K562 (cell line): ENCODE measurements at regions not wholly inside any gene's neighbourhood (a gene's known extent, or its start where the extent isn't known, plus 50 kb on each side); places are given as distances from the start of the nearest gene placed in this dataset.

ENCODE experiments used
- ATAC-seq: fragments of 200-7000 bp; cut with Tn5 transposase; 3 replicates; pipeline ENCODE4 v1.9.1; 2020; ENCODE audit warnings: moderate library complexity
- BruUV-seq: library from RNA; stranded (reverse); fragments of 400-500 nt; replicated peaks from 2 replicates; lab custom pipeline; 2021; lab: Mats Ljungman, UMichigan
- CTCF ChIA-PET: fragments of 300-600 bp; formaldehyde crosslinking; extraction: SDS; loops from one replicate; lab custom pipeline; 2021; ENCODE audit warnings: low intra/inter-chr PET ratio; lab: Yijun Ruan, JAX
- POLR2A ChIA-PET: fragments of 300-600, 350-650 bp; sonication (Branson Sonifier 250); formaldehyde crosslinking; extraction: SDS; loops from one replicate; lab custom pipeline; 2021; ENCODE audit warnings: antibody characterized with exemption, inconsistent platforms; lab: Yijun Ruan, JAX
- DNase-seq, 4 experiments: peaks; one replicate each; pipeline versions ENCODE4 v3.0.0 to v3.0.0-alpha.2; 2011 to 2018; ENCODE audit warnings: low spot score in 3 of 4, mixed read lengths in 3 of 4; ENCODE audit errors: extremely low read depth in 1 of 4
- FAIRE-seq: peaks from 2 replicates; lab custom pipeline; 2011; peaks lifted over from hg19 to GRCh38; lab: Jason Lieb, UNC
- H2AFZ ChIP-seq: 2 replicates; pipeline ENCODE4 v1.6.0; 2011; ENCODE audit warnings: low read depth, low read length, control low read depth, inconsistent platforms
- H3K27ac ChIP-seq: fragments of 200-600 bp; 3 replicates; pipeline ENCODE4 v1.8.0; 2011; ENCODE audit warnings: low read depth, mild to moderate bottlenecking, control low read depth, inconsistent platforms, low read length, moderate library complexity, mixed read lengths; ENCODE audit errors: extremely low read depth
- H3K27me3 ChIP-seq, 2 experiments: fragments of 300-600 bp in 1 of 2; 2 replicates in 1 of 2; 3 replicates in 1 of 2; pipeline versions ENCODE4 v1.6.0 to v1.8.0; 2011; ENCODE audit warnings: inconsistent platforms in 2 of 2, low read length in 2 of 2, mild to moderate bottlenecking in 1 of 2, mixed read lengths in 1 of 2, moderate library complexity in 1 of 2; ENCODE audit not compliant: control insufficient read depth in 2 of 2, insufficient read depth in 2 of 2
- H3K36me3 ChIP-seq: fragments of 300-600 bp; 3 replicates; pipeline ENCODE4 v1.8.0; 2011; ENCODE audit warnings: mild to moderate bottlenecking, low read length, inconsistent platforms; ENCODE audit not compliant: control insufficient read depth, insufficient read depth
- H3K4me1 ChIP-seq, 2 experiments: fragments of 200-600 bp in 1 of 2; replicated peaks in 1 of 2; 2 replicates in 1 of 2; 3 replicates in 1 of 2; pipeline versions ENCODE4 v1.5.1 to v1.8.0; 2011; ENCODE audit warnings: inconsistent platforms in 2 of 2, low read length in 2 of 2, mild to moderate bottlenecking in 1 of 2, mixed read lengths in 1 of 2, moderate library complexity in 1 of 2; ENCODE audit not compliant: control insufficient read depth in 2 of 2, insufficient read depth in 2 of 2
- H3K4me2 ChIP-seq: 2 replicates; pipeline ENCODE4 v1.6.1; 2011; ENCODE audit warnings: low read length, control low read depth, inconsistent platforms, mixed read lengths; ENCODE audit not compliant: insufficient read depth
- H3K4me3 ChIP-seq: fragments of 200-600 bp; sonication (generic), shearing (Covaris generic); 2 replicates; pipeline ENCODE4 v1.5.1; 2016; ENCODE audit warnings: control low read depth, inconsistent platforms
- H3K79me2 ChIP-seq: fragments of 200-600 bp; 3 replicates; pipeline ENCODE4 v1.8.0; 2011; ENCODE audit warnings: low read length, inconsistent platforms; ENCODE audit not compliant: control insufficient read depth, insufficient read depth
- H3K9ac ChIP-seq, 2 experiments: 2 replicates each; pipeline versions ENCODE4 v1.6.0 to v1.6.1; 2011; ENCODE audit warnings: low read depth in 2 of 2, low read length in 2 of 2, control low read depth in 1 of 2, inconsistent platforms in 1 of 2, mild to moderate bottlenecking in 1 of 2, mixed read lengths in 1 of 2; ENCODE audit not compliant: insufficient read depth in 1 of 2
- H3K9me1 ChIP-seq: one replicate; pipeline ENCODE4 v1.6.0; 2011; ENCODE audit warnings: inconsistent platforms, mild to moderate bottlenecking, low read length, moderate library complexity; ENCODE audit not compliant: control insufficient read depth, insufficient read depth
- H3K9me3 ChIP-seq: replicated peaks from 2 replicates; pipeline ENCODE4 v1.5.1; 2011; ENCODE audit warnings: low read depth, low read length, inconsistent platforms; ENCODE audit not compliant: control insufficient read depth, insufficient read depth
- H4K20me1 ChIP-seq: replicated peaks from 2 replicates; pipeline ENCODE4 v1.6.1; 2011; ENCODE audit warnings: low read length, inconsistent platforms, mixed read lengths; ENCODE audit not compliant: control insufficient read depth, insufficient read depth
- CBFB ChIP-seq: sonication (generic); formaldehyde crosslinking; IDR thresholded peaks from 2 replicates; pipeline ENCODE4 v1.4.0; 2020; ENCODE audit warnings: mild to moderate bottlenecking, missing genetic modification reagents
- ELF2 ChIP-seq: fragments of 250-450 bp; sonication (Bioruptor Pico); IDR thresholded peaks from 2 replicates; pipeline ENCODE4 v1.5.0; 2021; ENCODE audit warnings: mild to moderate bottlenecking
- FOXA1 ChIP-seq: fragments of 450-650 bp; IDR thresholded peaks from 2 replicates; pipeline ENCODE4 v1.6.1; 2016; ENCODE audit warnings: mild to moderate bottlenecking, borderline replicate concordance
- HMGN3 ChIP-seq: IDR thresholded peaks from 2 replicates; pipeline ENCODE4 v1.6.1; 2011; ENCODE audit warnings: borderline replicate concordance, low read depth, mild to moderate bottlenecking, mixed read lengths, low read length; ENCODE audit not compliant: insufficient read length; ENCODE audit errors: extremely low read depth
- HNRNPLL ChIP-seq: fragments of 200-400 bp; formaldehyde crosslinking; IDR thresholded peaks from 2 replicates; pipeline ENCODE4 v1.6.1; 2017; ENCODE audit warnings: low read length, low read depth, mild to moderate bottlenecking; ENCODE audit not compliant: poor library complexity, severe bottlenecking
- KDM1A ChIP-seq, 2 experiments: fragments of 450-650 bp; IDR thresholded peaks; 2 replicates each; pipeline ENCODE4 v1.6.1; 2016; ENCODE audit warnings: mild to moderate bottlenecking in 2 of 2
- KLF13 ChIP-seq: fragments of 450-650 bp; IDR thresholded peaks from 2 replicates; pipeline ENCODE4 v1.6.1; 2016; ENCODE audit warnings: missing genetic modification characterization, low read depth, mild to moderate bottlenecking, missing compliant biosample characterization, moderate library complexity, borderline replicate concordance
- LCOR ChIP-seq: sonication (generic); formaldehyde crosslinking; IDR thresholded peaks from 2 replicates; pipeline ENCODE4 v1.8.0; 2022; ENCODE audit warnings: mild to moderate bottlenecking, missing genetic modification reagents
- MCM2 ChIP-seq: fragments of 450-650 bp; IDR thresholded peaks from 2 replicates; pipeline ENCODE4 v1.6.1; 2017; ENCODE audit warnings: low read depth, mild to moderate bottlenecking
- NFATC3 ChIP-seq: fragments of 450-650 bp; IDR thresholded peaks from 2 replicates; pipeline ENCODE4 v1.6.1; 2017; ENCODE audit warnings: mild to moderate bottlenecking
- NONO ChIP-seq, 2 experiments: fragments of 200-400 bp in 1 of 2; fragments of 450-650 bp in 1 of 2; formaldehyde crosslinking in 1 of 2; IDR thresholded peaks; 2 replicates each; pipeline ENCODE4 v1.6.1; 2017; ENCODE audit warnings: low read depth in 2 of 2, mild to moderate bottlenecking in 2 of 2, moderate library complexity in 2 of 2, low read length in 1 of 2
- SAP30 ChIP-seq: fragments of 200-600 bp; sonication (generic); IDR thresholded peaks from 2 replicates; pipeline ENCODE4 v1.6.1; 2012; ENCODE audit warnings: borderline replicate concordance, low read depth, mild to moderate bottlenecking, moderate library complexity, low read length, control low read depth, inconsistent platforms; ENCODE audit not compliant: insufficient read depth, poor library complexity, severe bottlenecking
- SMARCC2 ChIP-seq: fragments of 450-650 bp; IDR thresholded peaks from 2 replicates; pipeline ENCODE4 v1.6.1; 2017; ENCODE audit warnings: antibody characterized with exemption, moderate library complexity, mild to moderate bottlenecking, low read depth
- SREBF2 ChIP-seq: sonication (generic); formaldehyde crosslinking; IDR thresholded peaks from 2 replicates; pipeline ENCODE4 v1.4.0; 2020; ENCODE audit warnings: mild to moderate bottlenecking, missing genetic modification reagents
- SRSF7 ChIP-seq: fragments of 200-400 bp; formaldehyde crosslinking; optimal IDR thresholded peaks from 2 replicates; pipeline ENCODE3; 2017; ENCODE audit warnings: mild to moderate bottlenecking, low read depth, low read length
- SRSF9 ChIP-seq: fragments of 200-400 bp; formaldehyde crosslinking; IDR thresholded peaks from 2 replicates; pipeline ENCODE4 v1.6.1; 2017; ENCODE audit warnings: low read depth, low read length, borderline replicate concordance
- THAP12 ChIP-seq: fragments of 250-450 bp; sonication (Bioruptor Pico); IDR thresholded peaks from 2 replicates; pipeline ENCODE4 v1.9.0; 2021; ENCODE audit warnings: mild to moderate bottlenecking, inconsistent platforms
- ZBTB9 ChIP-seq: fragments of 450-650 bp; formaldehyde crosslinking; IDR thresholded peaks from 2 replicates; pipeline ENCODE4 v1.4.0; 2020; ENCODE audit warnings: mild to moderate bottlenecking, moderate library complexity
- ZNF23 ChIP-seq: fragments of 250-450 bp; sonication (Bioruptor Pico); IDR thresholded peaks from 2 replicates; pipeline ENCODE4 v1.4.0; 2020; ENCODE audit warnings: mild to moderate bottlenecking
- ZNF436 ChIP-seq: fragments of 250-450, 450-650 bp; sonication (Bioruptor Pico); formaldehyde crosslinking; IDR thresholded peaks from 2 replicates; pipeline ENCODE4 v1.7.0; 2020; ENCODE audit warnings: mild to moderate bottlenecking
- ZNF57 ChIP-seq: fragments of 450-650 bp; formaldehyde crosslinking; IDR thresholded peaks from 2 replicates; pipeline ENCODE4 v1.4.0; 2020; ENCODE audit warnings: mild to moderate bottlenecking, moderate library complexity
- WGBS: fragments of 100-300 bp; shearing (Covaris generic); methylation state at CpG from one replicate; pipeline ENCODE4 v1.1.6; 2016; ENCODE audit warnings: low coverage, mixed read lengths; ENCODE audit not compliant: insufficient coverage; ENCODE audit errors: missing lambda C conversion rate; 5-methylcytosine and 5-hydroxymethylcytosine counted together
- in situ Hi-C: fragments of 300-500 bp; cut with MboI; formaldehyde crosslinking; loops from 4 replicates; pipeline ENCODE4 v1.15.0; 2018; ENCODE audit warnings: inconsistent platforms, mixed read lengths
- intact Hi-C: fragments of 100-400 bp; cut with micrococcal nuclease; formaldehyde crosslinking; loops from 2 replicates; pipeline ENCODE4 v1.14.2; 2022

- TF ChIP-seq HMGN3, result no peak
- no peak for TF ChIP-seq LCOR (CRISPR knock-in tag)
- no peak for TF ChIP-seq KDM1A (IDR thresholded peaks at IDR 0.05)
- TF ChIP-seq SAP30, result no peak
- no peak for TF ChIP-seq FOXA1
Observed at GRCh38 chr14:39547845-39548244, 115.6 kb upstream of the FBXO33 start (continued).

- in situ Hi-C loops (no loop called here), intact Hi-C loops (no loop called here)
- POLR2A ChIA-PET, result no interaction called here
- Histone ChIP-seq H3K4me1 (no peaks in the 10 kb centered on the region), H3K9me3 (no peaks in the 10 kb centered on the region), H3K79me2 (no peaks in the 10 kb centered on the region), H3K9ac (no peak overlapping the region), H2AFZ (no peak overlapping the region), H3K27me3 (no peaks in the 10 kb centered on the region), H4K20me1 (no peaks in the 10 kb centered on the region), H3K27ac (no peak overlapping the region), H3K9me1 (no peaks in the 10 kb centered on the region), H3K4me2 (no peak overlapping the region), H3K4me3 (no peak overlapping the region), H3K36me3 (no peaks in the 10 kb centered on the region)
- no TSS peak for BruUV-seq
- no peak for DNase-seq
- ATAC-seq, result no peak
- CTCF ChIA-PET, result interaction anchor here (0.7 kb wide), 1 partner anchor 655 kb away, joined by 3 read pairs; no protein-coding TSS in a partner anchor
- WGBS, result 0% methylated on average over 1 of the region's 1 CpG
- FAIRE-seq, result no peak
- no peak for TF ChIP-seq NONO (IDR thresholded peaks at IDR 0.05; ENCODE audit: low read depth in 2 of 2, low read length in 1 of 2)
- no peak for TF ChIP-seq SREBF2 (CRISPR knock-in tag)
- TF ChIP-seq MCM2, result no peak
- no peak for TF ChIP-seq SMARCC2
- no peak for TF ChIP-seq ELF2 (CRISPR knock-in tag)
- TF ChIP-seq SRSF7, result no peak
- no peak for TF ChIP-seq ZBTB9 (CRISPR knock-in tag)
- no peak for TF ChIP-seq NFATC3
- TF ChIP-seq HNRNPLL, result no peak
- TF ChIP-seq THAP12 (CRISPR knock-in tag), result no peak
- TF ChIP-seq KLF13 (tag), result no peak
- TF ChIP-seq SRSF9, result no peak
- TF ChIP-seq ZNF57 (CRISPR knock-in tag), result no peak
- no peak for TF ChIP-seq ZNF436 (CRISPR knock-in tag)
- no peak for TF ChIP-seq ZNF23 (CRISPR knock-in tag)
- no peak for TF ChIP-seq CBFB (CRISPR knock-in tag)
Observed at GRCh38 chr14:39505812-39506211, 73.6 kb upstream of the FBXO33 start.
